ENCODE measurements at regions not wholly inside any gene's neighbourhood (a gene's known extent, or its start where the extent isn't known, plus 50 kb on each side); places are given as distances from the start of the nearest gene placed in this dataset.

GRCh38 chr17:72556944-72557826, 436.4 kb downstream of the SOX9 start:
- intact Hi-C loops (cut with DNase I), result no loop called here
- Histone ChIP-seq H3K4me3 (no peak overlapping the region), H3K9me3 (no peaks in the 10 kb centered on the region), H3K4me1 (no peaks in the 10 kb centered on the region), H3K27me3 (no peaks in the 10 kb centered on the region), H3K27ac (no peak overlapping the region), H3K36me3 (no peaks in the 10 kb centered on the region)
- DNase-seq (ENCODE audit: extremely low spot score in 2 of 2), result no peak
- TF ChIP-seq CTCF (IDR thresholded peaks at IDR 0.05) (peak; percentile 41 to 73 (median 61)), POLR2AphosphoS5 (IDR thresholded peaks at IDR 0.05; ENCODE audit: insufficient read depth in 1 of 2, low read depth in 1 of 2) (no peak)

- Histone ChIP-seq H3K9me3 (no peaks in the 10 kb centered on the region), H3K4me1 (no peaks in the 10 kb centered on the region), H3K27me3 (no peaks in the 10 kb centered on the region), H3K4me3 (no peak overlapping the region), H3K36me3 (no peaks in the 10 kb centered on the region), H3K27ac (no peak overlapping the region)
- intact Hi-C loops (cut with DNase I), result no loop called here
- no peak for DNase-seq (ENCODE audit: extremely low spot score in 2 of 2)
- TF ChIP-seq POLR2A (IDR thresholded peaks at IDR 0.05), result no peak
- no peak for TF ChIP-seq POLR2AphosphoS5 (IDR thresholded peaks at IDR 0.05; ENCODE audit: insufficient read depth in 1 of 2, low read depth in 1 of 2)
- no peak for TF ChIP-seq CTCF (IDR thresholded peaks at IDR 0.05)
Observed at GRCh38 chr17:72558971-72559476, 438.2 kb downstream of the SOX9 start.

- no peaks in the 10 kb centered on the region for H3K27me3 ChIP-seq
- H3K4me1 ChIP-seq, result no peaks in the 10 kb centered on the region
- H3K4me3 ChIP-seq, result no peak overlapping the region
- intact Hi-C loops (cut with DNase I), result no loop called here
- TF ChIP-seq CTCF (IDR thresholded peaks at IDR 0.05), result peak; percentile 51 to 83 (median 68)
- TF ChIP-seq POLR2AphosphoS5 (IDR thresholded peaks at IDR 0.05; ENCODE audit: insufficient read depth in 1 of 2, low read depth in 1 of 2), result no peak
- H3K36me3 ChIP-seq, result no peaks in the 10 kb centered on the region
- no peaks in the 10 kb centered on the region for H3K9me3 ChIP-seq
- H3K27ac ChIP-seq, result no peak overlapping the region
- DNase-seq (ENCODE audit: extremely low spot score in 2 of 2), result no peak
Observed at GRCh38 chr17:72560303-72561247, 439.8 kb downstream of the SOX9 start.

- no peak overlapping the region for H3K27ac ChIP-seq
- intact Hi-C loops (cut with DNase I), result no loop called here
- no peak overlapping the region for H3K4me3 ChIP-seq
- no peaks in the 10 kb centered on the region for H3K36me3 ChIP-seq
- no peak for DNase-seq (ENCODE audit: extremely low spot score in 2 of 2)
- TF ChIP-seq CTCF (IDR thresholded peaks at IDR 0.05) (no peak), POLR2A (IDR thresholded peaks at IDR 0.05) (no peak), POLR2AphosphoS5 (IDR thresholded peaks at IDR 0.05; ENCODE audit: insufficient read depth in 1 of 2, low read depth in 1 of 2) (no peak)
- H3K27me3 ChIP-seq, result no peaks in the 10 kb centered on the region
- no peaks in the 10 kb centered on the region for H3K9me3 ChIP-seq
- no peaks in the 10 kb centered on the region for H3K4me1 ChIP-seq
Observed at GRCh38 chr17:72561266-72561665, 440.4 kb downstream of the SOX9 start.

Data from vagina (tissue), 2 donors.